ENCODE measurements at regions not wholly inside any gene's neighbourhood (a gene's known extent, or its start where the extent isn't known, plus 50 kb on each side); places are given as distances from the start of the nearest gene placed in this dataset.

GRCh38 chr5:39542511-39543285 lies 117.9 kb upstream of the DAB2 start:
- peaks cover 0 to 48% (median 22%) of the 10 kb centered on the region in 4 donors for H3K4me1 ChIP-seq
- DNase-seq: no peak
- intact Hi-C loops (cut with DNase I): no loop called here
- 81 to 90% methylated on average over 3 of the region's 3 CpGs for WGBS, 2 donors
- no peaks in the 10 kb centered on the region for H3K36me3 ChIP-seq
- no peak overlapping the region for H3K4me3 ChIP-seq
- peak in 1 of 4 donors; percentile 26 for TF ChIP-seq POLR2AphosphoS5 (IDR thresholded peaks at IDR 0.05)
- TF ChIP-seq CTCF (IDR thresholded peaks at IDR 0.05): no peak
- TF ChIP-seq EP300 (IDR thresholded peaks at IDR 0.05): no peak
- no peak for TF ChIP-seq POLR2A (IDR thresholded peaks at IDR 0.05)
- H3K27me3 ChIP-seq: no peaks in the 10 kb centered on the region
- H3K27ac ChIP-seq: no peak overlapping the region
- no peaks in the 10 kb centered on the region for H3K9me3 ChIP-seq

DNA sequence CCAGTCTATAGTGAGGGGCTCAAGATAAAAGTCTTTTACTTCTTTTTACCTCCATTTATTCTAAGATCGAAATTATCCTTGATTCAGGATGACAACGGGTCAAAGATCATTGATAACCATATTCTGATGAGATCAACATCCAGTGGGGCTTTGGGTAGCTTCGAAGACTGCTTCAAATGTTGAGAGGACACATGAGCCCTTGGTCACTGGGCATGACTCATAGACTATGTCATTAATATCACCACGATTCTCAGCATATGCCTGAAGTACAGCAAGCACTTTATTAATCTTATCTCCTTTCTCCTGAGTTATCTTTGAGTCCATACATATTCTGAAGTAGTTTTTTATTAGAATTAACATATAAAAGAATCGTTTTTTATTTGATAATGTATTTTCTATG lies 117.1 kb upstream of the DAB2 start:
- intact Hi-C loops (cut with DNase I): no loop called here

DNA sequence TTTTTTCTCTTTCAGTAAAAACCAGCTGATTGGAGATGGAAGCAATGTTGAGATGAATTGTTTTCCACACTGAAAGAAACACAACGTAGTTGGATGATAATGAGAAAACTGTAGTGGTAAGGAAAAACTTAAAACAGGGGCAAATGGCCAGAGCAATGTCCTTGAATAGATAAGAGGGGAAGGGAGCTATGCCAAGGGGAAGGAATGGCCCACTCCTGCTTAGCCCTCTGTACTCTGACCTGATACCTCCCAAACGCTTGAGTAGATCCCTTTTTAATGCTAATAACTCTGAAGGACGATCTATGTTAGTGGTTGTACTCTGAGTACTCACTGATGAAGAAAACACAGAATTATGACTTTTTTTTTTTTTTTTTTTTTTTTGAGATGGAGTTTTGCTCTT lies 114.7 kb upstream of the DAB2 start:
- H3K9me3 ChIP-seq: no peaks in the 10 kb centered on the region
- DNase-seq: no peak
- H3K27me3 ChIP-seq: no peaks in the 10 kb centered on the region
- no peaks in the 10 kb centered on the region for H3K36me3 ChIP-seq
- intact Hi-C loops (cut with DNase I): no loop called here
- H3K4me3 ChIP-seq: no peak overlapping the region
- peaks cover 0 to 31% (median 17%) of the 10 kb centered on the region in 4 donors for H3K4me1 ChIP-seq
- TF ChIP-seq POLR2AphosphoS5 (IDR thresholded peaks at IDR 0.05): no peak
- no peak for TF ChIP-seq CTCF (IDR thresholded peaks at IDR 0.05)
- TF ChIP-seq EP300 (IDR thresholded peaks at IDR 0.05): no peak
- no peak for TF ChIP-seq POLR2A (IDR thresholded peaks at IDR 0.05)
- 87 to 90% methylated on average over 3 of the region's 3 CpGs for whole genome bisulfite sequencing, 2 donors
- no peak overlapping the region for H3K27ac ChIP-seq

More for the DNA sequence above, 117.1 kb upstream of the DAB2 start:
- WGBS, 2 donors: 87 to 88% methylated on average over 5 of the region's 5 CpGs
- Histone ChIP-seq H3K36me3 (no peaks in the 10 kb centered on the region), H3K9me3 (no peaks in the 10 kb centered on the region), H3K4me1 (peaks cover 0 to 41% (median 17%) of the 10 kb centered on the region in 4 donors), H3K27me3 (no peaks in the 10 kb centered on the region), H3K4me3 (no peak overlapping the region), H3K27ac (peak overlapping the region in 1 of 4 donors; percentile 42)
- no peak for DNase-seq
- TF ChIP-seq CTCF (IDR thresholded peaks at IDR 0.05) (no peak), POLR2A (IDR thresholded peaks at IDR 0.05) (no peak), EP300 (IDR thresholded peaks at IDR 0.05) (no peak), POLR2AphosphoS5 (IDR thresholded peaks at IDR 0.05) (no peak)

- Histone ChIP-seq H3K9me3 (no peaks in the 10 kb centered on the region), H3K27ac (no peak overlapping the region), H3K4me1 (peaks cover 0 to 16% (median 12%) of the 10 kb centered on the region in 4 donors), H3K36me3 (no peaks in the 10 kb centered on the region), H3K27me3 (no peaks in the 10 kb centered on the region), H3K4me3 (no peak overlapping the region)
- no peak for DNase-seq
- intact Hi-C loops (cut with DNase I): no loop called here
- TF ChIP-seq POLR2A (IDR thresholded peaks at IDR 0.05) (no peak), EP300 (IDR thresholded peaks at IDR 0.05) (no peak), CTCF (IDR thresholded peaks at IDR 0.05) (no peak)
- 89 to 94% methylated on average over 3 of the region's 3 CpGs for WGBS, 2 donors
These were observed 109.9 kb upstream of the DAB2 start for GRCh38 chr5:39534690-39535089.
